ENCODE measurements at regions not wholly inside any gene's neighbourhood (a gene's known extent, or its start where the extent isn't known, plus 50 kb on each side); places are given as distances from the start of the nearest gene placed in this dataset.
"Not testable (repeated sequence)": the region's sequence is repeated elsewhere in the genome, so short reads cannot be mapped to it uniquely, and the experiment has no call there.

GRCh38 chr17:34082404-34082803 lies 172.7 kb upstream of the CCL2 start:
- intact Hi-C loops (cut with micrococcal nuclease), result no loop called here
- no peaks in the 10 kb centered on the region for H4K20me1 ChIP-seq (ENCODE audit: control insufficient read depth, insufficient read depth, low read length, poor library complexity, severe bottlenecking)
- ChIA-PET POLR2A (no interaction called here), CTCF (no interaction called here)
- H3K27ac ChIP-seq (ENCODE audit: low read length in 2 of 2), result no peak overlapping the region
- no peaks in the 10 kb centered on the region for H3K9me3 ChIP-seq (ENCODE audit: control extremely low read depth in 1 of 3, control insufficient read depth in 2 of 3, insufficient read depth in 1 of 3, low read length in 2 of 3)
- WGBS (ENCODE audit: insufficient coverage), result 55% methylated on average over 3 of the region's 3 CpGs
- no peak overlapping the region for H3K4me3 ChIP-seq (ENCODE audit: control extremely low read depth in 1 of 5, extremely low read depth in 1 of 5, insufficient read depth in 1 of 5, low read depth in 2 of 5, low read length in 4 of 5)
- peaks cover 0 to 4% (median 0%) of the 10 kb centered on the region in 4 experiments for H3K27me3 ChIP-seq (replicated peaks in 1 of 4; ENCODE audit: control extremely low read depth in 1 of 4, control insufficient read depth in 3 of 4, insufficient read depth in 4 of 4, low read length in 3 of 4)
- H3K9me3 Mint-ChIP-seq (ENCODE audit: insufficient read depth), result no peaks in the 10 kb centered on the region
- no peak for TF ChIP-seq EZH2 (IDR thresholded peaks at IDR 0.05; ENCODE audit: borderline replicate concordance, insufficient read depth, low read depth, low read length, poor library complexity, severe bottlenecking)
- no peak for TF ChIP-seq CTCF (IDR thresholded peaks at IDR 0.05)
- no peaks in the 10 kb centered on the region for H3K79me2 ChIP-seq (ENCODE audit: control insufficient read depth, insufficient read depth, low read length)
- H3K9ac ChIP-seq (ENCODE audit: low read length), result no peak overlapping the region
- H3K27ac Mint-ChIP-seq, result no peak overlapping the region
- H3K4me1 ChIP-seq (ENCODE audit: control insufficient read depth in 2 of 2, insufficient read depth in 2 of 2, low read length in 2 of 2), result no peaks in the 10 kb centered on the region
- H3K36me3 ChIP-seq (replicated peaks in 1 of 2; ENCODE audit: control extremely low read depth in 1 of 2, control insufficient read depth in 1 of 2, extremely low read depth in 1 of 2, insufficient read depth in 2 of 2, low read length in 1 of 2), result no peaks in the 10 kb centered on the region
- ATAC-seq (ENCODE audit: low read depth), result no peak
- no peak overlapping the region for H3K4me2 ChIP-seq (replicated peaks; ENCODE audit: low read depth, low read length, poor library complexity, severe bottlenecking)
- H3K4me3 Mint-ChIP-seq, result no peak overlapping the region
- DNase-seq, result no peak
- peaks cover 8% of the 10 kb centered on the region for H3K27me3 Mint-ChIP-seq
- H3K4me1 Mint-ChIP-seq, result no peaks in the 10 kb centered on the region
- H2AFZ ChIP-seq (ENCODE audit: insufficient read depth, low read depth, low read length, poor library complexity, severe bottlenecking), result no peak overlapping the region

- H3K79me2 ChIP-seq (ENCODE audit: control insufficient read depth, insufficient read depth, low read length); H3K9me3 ChIP-seq (ENCODE audit: control extremely low read depth in 1 of 3, control insufficient read depth in 2 of 3, insufficient read depth in 1 of 3, low read length in 2 of 3); H3K4me3 Mint-ChIP-seq; H3K4me3 ChIP-seq (ENCODE audit: control extremely low read depth in 1 of 5, extremely low read depth in 1 of 5, insufficient read depth in 1 of 5, low read depth in 2 of 5, low read length in 4 of 5); H3K9me3 Mint-ChIP-seq (ENCODE audit: insufficient read depth); H3K4me1 Mint-ChIP-seq; H3K36me3 ChIP-seq (replicated peaks in 1 of 2; ENCODE audit: control extremely low read depth in 1 of 2, control insufficient read depth in 1 of 2, extremely low read depth in 1 of 2, insufficient read depth in 2 of 2, low read length in 1 of 2); H3K4me1 ChIP-seq (ENCODE audit: control insufficient read depth in 2 of 2, insufficient read depth in 2 of 2, low read length in 2 of 2); DNase-seq; POLR2A ChIA-PET; H4K20me1 ChIP-seq (ENCODE audit: control insufficient read depth, insufficient read depth, low read length, poor library complexity, severe bottlenecking); H3K27me3 ChIP-seq (replicated peaks in 1 of 4; ENCODE audit: control extremely low read depth in 1 of 4, control insufficient read depth in 3 of 4, insufficient read depth in 4 of 4, low read length in 3 of 4); ATAC-seq (ENCODE audit: low read depth); H3K27ac ChIP-seq (ENCODE audit: low read length in 2 of 2); H3K27ac Mint-ChIP-seq; intact Hi-C loops (cut with micrococcal nuclease); H3K9ac ChIP-seq (ENCODE audit: low read length); H3K4me2 ChIP-seq (replicated peaks; ENCODE audit: low read depth, low read length, poor library complexity, severe bottlenecking); H2AFZ ChIP-seq (ENCODE audit: insufficient read depth, low read depth, low read length, poor library complexity, severe bottlenecking): not testable (repeated sequence)
- H3K27me3 Mint-ChIP-seq, result peaks cover 38% of the 10 kb centered on the region
- CTCF ChIA-PET, result interaction anchor here (1.2 kb wide), 1 partner anchor 8 kb away, joined by 4 read pairs; no protein-coding TSS in a partner anchor
- WGBS (ENCODE audit: insufficient coverage), result 100% methylated on average over 2 of the region's 5 CpGs
Observed at GRCh38 chr17:34089042-34089441, 166.0 kb upstream of the CCL2 start.
